ENCODE measurements at regions not wholly inside any gene's neighbourhood (a gene's known extent, or its start where the extent isn't known, plus 50 kb on each side); places are given as distances from the start of the nearest gene placed in this dataset.

DNA sequence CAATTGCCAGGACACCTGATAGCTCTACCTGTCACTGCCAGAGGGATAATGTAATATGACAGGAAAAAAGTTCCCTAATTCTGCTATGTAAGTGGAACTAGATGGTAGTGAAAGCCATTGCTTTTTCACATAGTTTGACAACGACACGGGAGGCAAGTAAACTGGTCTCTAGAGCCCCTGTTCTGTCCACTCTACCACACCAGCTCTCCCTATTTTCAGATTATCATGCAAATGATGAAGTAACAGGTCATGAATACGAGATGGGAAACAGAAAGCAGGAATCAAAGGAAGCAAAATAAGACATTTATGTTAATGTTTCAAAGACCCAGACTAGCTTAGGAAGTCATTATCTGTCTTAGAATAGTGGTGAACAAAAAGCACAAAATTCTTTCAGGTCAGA lies 56.2 kb downstream of the TAF11L14 start:
- H3K4me3 ChIP-seq (ENCODE audit: low read depth, low read length), result no peak overlapping the region
- TF ChIP-seq CTCF (IDR thresholded peaks at IDR 0.05; ENCODE audit: borderline replicate concordance, insufficient read depth, low read depth, low read length), result no peak

- H3K4me3 ChIP-seq (ENCODE audit: low read depth, low read length), result no peak overlapping the region
Observed at GRCh38 chr5:17691762-17692161, 57.5 kb downstream of the TAF11L14 start.

GRCh38 chr5:17694371-17694770 lies 60.1 kb downstream of the TAF11L14 start:
- no peak for TF ChIP-seq CTCF (IDR thresholded peaks at IDR 0.05; ENCODE audit: borderline replicate concordance, insufficient read depth, low read depth, low read length)
- no peak overlapping the region for H3K4me3 ChIP-seq (ENCODE audit: low read depth, low read length)

More at GRCh38 chr5:17691762-17692161, 57.5 kb downstream of the TAF11L14 start:
- TF ChIP-seq CTCF (IDR thresholded peaks at IDR 0.05; ENCODE audit: borderline replicate concordance, insufficient read depth, low read depth, low read length), result no peak

GRCh38 chr5:17694914-17695313 lies 60.7 kb downstream of the TAF11L14 start:
- H3K4me3 ChIP-seq (ENCODE audit: low read depth, low read length), result no peak overlapping the region
- no peak for TF ChIP-seq CTCF (IDR thresholded peaks at IDR 0.05; ENCODE audit: borderline replicate concordance, insufficient read depth, low read depth, low read length)

- no peak for TF ChIP-seq CTCF (IDR thresholded peaks at IDR 0.05; ENCODE audit: borderline replicate concordance, insufficient read depth, low read depth, low read length)
- no peak overlapping the region for H3K4me3 ChIP-seq (ENCODE audit: low read depth, low read length)
Observed at GRCh38 chr5:17696627-17697026, 62.4 kb downstream of the TAF11L14 start.

GRCh38 chr5:17697671-17698070 lies 63.4 kb downstream of the TAF11L14 start:
- TF ChIP-seq CTCF (IDR thresholded peaks at IDR 0.05; ENCODE audit: borderline replicate concordance, insufficient read depth, low read depth, low read length), result no peak
- no peak overlapping the region for H3K4me3 ChIP-seq (ENCODE audit: low read depth, low read length)

DNA sequence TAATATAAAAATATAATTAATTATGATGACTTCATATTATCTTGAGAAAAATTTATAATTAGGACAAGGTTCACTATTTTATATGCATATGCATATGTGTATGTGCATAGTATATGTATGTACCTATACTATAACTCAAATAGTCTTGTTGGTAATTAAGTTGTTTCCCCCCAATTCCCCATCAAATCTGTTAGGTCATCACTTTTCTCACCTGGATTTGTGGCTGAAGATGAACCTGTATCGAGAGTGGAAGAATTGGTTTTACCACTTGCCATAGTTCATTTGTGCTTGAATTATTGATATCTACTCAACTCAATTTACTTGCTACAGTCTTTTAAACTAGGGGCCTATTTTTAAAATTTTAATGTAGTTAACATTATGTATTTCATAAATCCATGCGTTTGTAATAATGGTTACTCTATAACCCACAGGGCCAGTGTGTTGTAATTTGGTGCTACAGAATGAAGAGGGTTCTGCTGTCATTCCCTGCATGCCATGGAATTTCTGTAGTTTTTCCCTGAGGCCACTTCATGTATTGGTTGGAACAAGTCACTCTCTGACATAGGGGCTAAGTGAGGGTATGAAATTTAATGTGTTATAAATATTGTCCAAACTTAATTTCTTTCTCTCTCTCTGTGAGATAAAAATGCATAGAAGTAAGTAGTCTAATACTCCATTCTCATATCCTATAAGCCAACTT lies 74.9 kb downstream of the TAF11L14 start:
- TF ChIP-seq CTCF (IDR thresholded peaks at IDR 0.05; ENCODE audit: borderline replicate concordance, insufficient read depth, low read depth, low read length), result no peak
- H3K4me3 ChIP-seq (ENCODE audit: low read depth, low read length), result no peak overlapping the region

All from GM12875 (cell line).